Ishikawa (cell line): ENCODE measurements at regions not wholly inside any gene's neighbourhood (a gene's known extent, or its start where the extent isn't known, plus 50 kb on each side); places are given as distances from the start of the nearest gene placed in this dataset.
A peak's percentile ranks its signal among the peaks of the same experiment; 100 is the strongest.

Experiments
- CEBPB ChIP-seq: IDR thresholded peaks from 2 replicates; pipeline ENCODE4 v1.6.1; 2012
- CREB1 ChIP-seq: IDR thresholded peaks from 2 replicates; pipeline ENCODE4 v1.6.1; 2012; ENCODE audit warnings: low read depth
- EGR1 ChIP-seq: IDR thresholded peaks from 2 replicates; pipeline ENCODE4 v1.6.1; 2012
- EP300 ChIP-seq: IDR thresholded peaks from 2 replicates; pipeline ENCODE4 v1.6.1; 2012; ENCODE audit warnings: borderline replicate concordance
- FOXM1 ChIP-seq: IDR thresholded peaks from 2 replicates; pipeline ENCODE4 v1.6.1; 2012; ENCODE audit warnings: low read depth, borderline replicate concordance
- MAX ChIP-seq: IDR thresholded peaks from 2 replicates; pipeline ENCODE4 v1.6.1; 2012
- NFIC ChIP-seq: IDR thresholded peaks from 2 replicates; pipeline ENCODE4 v1.6.1; 2012
- RAD21 ChIP-seq: IDR thresholded peaks from 2 replicates; pipeline ENCODE4 v1.6.1; 2012; ENCODE audit warnings: low read depth
- REST ChIP-seq: IDR thresholded peaks from 2 replicates; pipeline ENCODE4 v1.6.1; 2012; ENCODE audit warnings: low read depth, mild to moderate bottlenecking
- TAF1 ChIP-seq: IDR thresholded peaks from 2 replicates; pipeline ENCODE4 v1.6.1; 2012; ENCODE audit warnings: low read depth, mild to moderate bottlenecking
- TCF12 ChIP-seq: IDR thresholded peaks from 2 replicates; pipeline ENCODE4 v1.6.1; 2012; ENCODE audit warnings: low read depth
- TEAD4 ChIP-seq: IDR thresholded peaks from 2 replicates; pipeline ENCODE4 v1.6.1; 2012
- USF1 ChIP-seq: IDR thresholded peaks from 2 replicates; pipeline ENCODE4 v1.6.1; 2012
- YY1 ChIP-seq: IDR thresholded peaks from 2 replicates; pipeline ENCODE4 v1.6.1; 2012; ENCODE audit warnings: low read depth
- ZBTB7A ChIP-seq: IDR thresholded peaks from 2 replicates; pipeline ENCODE4 v1.6.1; 2012; ENCODE audit warnings: low read depth

- TF ChIP-seq EGR1 (no peak), NFIC (no peak), CEBPB (no peak), YY1 (no peak), REST (no peak), USF1 (no peak), TEAD4 (no peak), ZBTB7A (no peak), RAD21 (no peak), TCF12 (no peak), MAX (no peak), CREB1 (no peak), FOXM1 (no peak), EP300 (no peak), TAF1 (no peak)
Measured at GRCh38 chr5:68646144-68646543, 430.6 kb downstream of the PIK3R1 start.

- TF ChIP-seq EGR1 = no peak
Measured at GRCh38 chr5:68647743-68648142, 432.2 kb downstream of the PIK3R1 start.

- no peak for TF ChIP-seq TEAD4
- no peak for TF ChIP-seq NFIC
- TF ChIP-seq FOXM1 = no peak
- TF ChIP-seq REST = no peak
- TF ChIP-seq EP300 = no peak
- no peak for TF ChIP-seq ZBTB7A
- TF ChIP-seq USF1 = no peak
- TF ChIP-seq EGR1 = no peak
- no peak for TF ChIP-seq MAX
- no peak for TF ChIP-seq CREB1
- no peak for TF ChIP-seq CEBPB
Measured at GRCh38 chr5:68648944-68649857, 433.6 kb downstream of the PIK3R1 start.

GRCh38 chr5:68652534-68652965 is 437.0 kb downstream of the PIK3R1 start:
- TF ChIP-seq REST = no peak
- peak; percentile 78 for TF ChIP-seq CEBPB
- TF ChIP-seq CREB1 = no peak
- TF ChIP-seq NFIC = peak; percentile 35; the same call in 1 of the 2 replicates

GRCh38 chr5:68653471-68653870 is 437.9 kb downstream of the PIK3R1 start:
- TF ChIP-seq USF1 (no peak), ZBTB7A (no peak), TAF1 (no peak), NFIC (no peak), CEBPB (no peak), EP300 (no peak), YY1 (no peak), MAX (no peak), RAD21 (no peak), EGR1 (no peak), CREB1 (no peak), TCF12 (no peak), FOXM1 (no peak), TEAD4 (no peak), REST (no peak)
